Mesodermal cell (in vitro differentiated cells): ENCODE measurements at regions not wholly inside any gene's neighbourhood (a gene's known extent, or its start where the extent isn't known, plus 50 kb on each side); places are given as distances from the start of the nearest gene placed in this dataset.

Experiments
- H3K27ac ChIP-seq: 2 replicates; pipeline ENCODE4 v1.7.0; 2013; ENCODE audit warnings: mild to moderate bottlenecking, low read depth, low read length, moderate library complexity; ENCODE audit not compliant: severe bottlenecking
- H3K36me3 ChIP-seq: 2 replicates; pipeline ENCODE4 v1.7.1; 2013; ENCODE audit warnings: mild to moderate bottlenecking, low read length, moderate library complexity; ENCODE audit not compliant: control insufficient read depth, insufficient read depth
- H3K4me1 ChIP-seq: one replicate; pipeline ENCODE4 v1.7.1; 2013; ENCODE audit warnings: mild to moderate bottlenecking, low read length; ENCODE audit not compliant: insufficient read depth, control insufficient read depth, poor library complexity, severe bottlenecking
- H3K4me3 ChIP-seq: 2 replicates; pipeline ENCODE4 v1.7.0; 2013; ENCODE audit warnings: low read length, control low read depth, mild to moderate bottlenecking; ENCODE audit not compliant: insufficient read depth, poor library complexity, severe bottlenecking; ENCODE audit errors: extremely low read depth
- H3K9me3 ChIP-seq: 2 replicates; pipeline ENCODE4 v1.7.1; 2013; ENCODE audit warnings: mild to moderate bottlenecking, low read length, moderate library complexity; ENCODE audit not compliant: control insufficient read depth
- WGBS, 2 experiments: methylation state at CpG; one replicate each; pipeline ENCODE4 v1.1.5; 2013; ENCODE audit warnings: missing lambda C conversion rate in 2 of 2; ENCODE audit not compliant: insufficient coverage in 2 of 2; 5-methylcytosine and 5-hydroxymethylcytosine counted together

- Histone ChIP-seq H3K27ac (no peak overlapping the region), H3K4me1 (peaks cover 2% of the 10 kb centered on the region), H3K9me3 (no peaks in the 10 kb centered on the region), H3K4me3 (no peak overlapping the region), H3K36me3 (no peaks in the 10 kb centered on the region)
- 96 to 100% methylated on average over 4 of the region's 5 CpGs for WGBS, 2 experiments
Measured at GRCh38 chr13:20337884-20338551, 105.9 kb upstream of the GJB6 start.

DNA sequence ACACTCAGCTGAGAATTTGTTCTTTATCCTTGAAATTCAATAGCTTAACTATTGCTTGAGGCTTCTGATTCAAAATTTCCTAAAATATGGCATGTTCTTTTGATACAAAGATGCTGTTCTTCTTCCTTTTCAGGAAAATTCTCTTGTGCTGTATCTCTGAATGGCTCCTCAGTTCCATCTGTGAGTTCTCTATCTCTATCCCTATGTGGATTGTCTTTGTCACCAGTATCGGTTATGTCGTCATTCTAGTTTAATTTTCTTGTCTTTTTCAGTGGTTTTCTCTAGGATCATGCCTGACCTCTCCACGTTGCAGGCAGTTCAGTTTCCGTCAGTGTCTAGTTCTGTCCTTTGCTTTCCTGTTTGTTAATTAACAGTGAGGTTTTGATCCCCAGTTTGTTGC is 104.6 kb upstream of the GJB6 start:
- Histone ChIP-seq H3K4me1 (peaks cover 2% of the 10 kb centered on the region), H3K4me3 (no peak overlapping the region), H3K9me3 (no peaks in the 10 kb centered on the region), H3K27ac (no peak overlapping the region), H3K36me3 (no peaks in the 10 kb centered on the region)
- WGBS, 2 experiments = 92% methylated on average over 4 of the region's 4 CpGs; no CpG with 5 or more reads in 1 of the 2 experiments

DNA sequence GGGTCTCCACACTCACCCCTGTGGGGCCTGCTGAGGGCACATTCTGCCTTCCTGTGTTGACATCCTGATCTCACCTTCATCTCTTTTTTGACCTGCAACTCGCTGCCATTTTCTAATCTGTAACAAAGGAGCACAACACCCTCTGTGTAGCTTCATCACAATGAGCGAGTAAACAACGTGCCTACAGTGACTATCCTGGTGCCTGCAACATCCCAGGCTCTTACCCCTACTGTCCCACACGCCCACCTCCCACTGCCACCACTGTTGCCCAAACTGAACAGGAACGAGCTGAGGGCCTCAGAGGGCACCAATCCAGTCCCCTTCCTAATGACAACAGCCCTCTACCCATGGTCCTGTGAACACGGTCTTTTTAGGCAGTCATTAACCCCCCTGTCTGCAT is 102.2 kb upstream of the GJB6 start:
- Histone ChIP-seq H3K27ac (no peak overlapping the region), H3K4me3 (no peak overlapping the region), H3K36me3 (no peaks in the 10 kb centered on the region), H3K4me1 (no peaks in the 10 kb centered on the region), H3K9me3 (no peaks in the 10 kb centered on the region)
- WGBS, 2 experiments = 91 to 95% methylated on average over 6 of the region's 6 CpGs

GRCh38 chr13:20332361-20333096 is 100.4 kb upstream of the GJB6 start:
- Histone ChIP-seq H3K4me3 (no peak overlapping the region), H3K27ac (peak overlapping the region; percentile 51), H3K36me3 (no peaks in the 10 kb centered on the region), H3K9me3 (no peaks in the 10 kb centered on the region), H3K4me1 (no peaks in the 10 kb centered on the region)
- 45 to 73% methylated on average over 3 to 7 of the region's 7 CpGs for WGBS, 2 experiments

DNA sequence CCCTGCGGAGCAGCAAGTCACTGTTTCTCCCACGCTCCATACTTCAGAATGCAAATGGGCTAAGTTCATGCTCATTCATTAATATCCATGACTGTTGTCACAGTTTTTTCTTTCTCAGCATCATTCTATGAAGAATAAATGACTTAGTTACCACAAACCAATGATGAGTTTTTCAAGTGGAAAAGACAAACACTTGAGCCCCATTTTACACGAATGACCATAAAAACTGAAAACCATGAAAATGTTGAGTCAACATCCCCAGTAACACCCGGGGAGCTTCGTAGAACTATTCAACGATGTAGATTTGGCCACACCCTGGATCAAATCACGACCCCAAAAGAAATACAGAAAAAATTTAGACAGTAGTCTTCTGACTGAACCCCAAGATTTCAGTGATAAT is 99.8 kb upstream of the GJB6 start:
- no peak overlapping the region for H3K4me3 ChIP-seq
- H3K36me3 ChIP-seq = no peaks in the 10 kb centered on the region
- no peak overlapping the region for H3K27ac ChIP-seq
- WGBS, 2 experiments = 81 to 89% methylated on average over 6 to 7 of the region's 7 CpGs
- H3K9me3 ChIP-seq = no peaks in the 10 kb centered on the region
- no peaks in the 10 kb centered on the region for H3K4me1 ChIP-seq

DNA sequence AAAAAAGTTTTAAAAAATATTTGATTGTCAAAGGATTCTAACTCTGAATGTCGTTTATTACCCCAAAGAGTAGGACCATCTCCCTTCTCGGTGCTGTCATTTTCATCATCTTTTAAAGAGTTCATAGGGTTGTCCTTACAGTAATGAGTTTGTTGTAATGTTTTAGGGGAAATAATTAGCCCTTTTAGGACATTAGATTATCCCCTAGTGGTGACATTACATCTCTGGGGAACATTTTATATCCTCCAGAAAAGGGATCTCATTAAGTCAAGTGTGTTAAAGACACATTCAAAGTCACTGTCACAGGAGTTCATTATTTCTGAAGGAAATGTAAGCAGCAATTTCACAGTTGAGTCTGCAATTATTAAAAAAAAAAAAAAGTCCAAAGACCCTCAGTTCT is 99.3 kb upstream of the GJB6 start:
- H3K4me1 ChIP-seq = no peaks in the 10 kb centered on the region
- no peak overlapping the region for H3K27ac ChIP-seq
- 100% methylated on average over 1 of the region's 2 CpGs; no CpG with 5 or more reads in 1 of the 2 experiments for WGBS, 2 experiments
- H3K36me3 ChIP-seq = no peaks in the 10 kb centered on the region
- no peaks in the 10 kb centered on the region for H3K9me3 ChIP-seq
- H3K4me3 ChIP-seq = no peak overlapping the region

GRCh38 chr13:20326809-20327208 is 94.7 kb upstream of the GJB6 start:
- Histone ChIP-seq H3K9me3 (peaks cover 9% of the 10 kb centered on the region), H3K4me1 (no peaks in the 10 kb centered on the region), H3K36me3 (no peaks in the 10 kb centered on the region), H3K4me3 (no peak overlapping the region), H3K27ac (no peak overlapping the region)
- 88 to 95% methylated on average over 2 to 3 of the region's 3 CpGs for WGBS, 2 experiments

DNA sequence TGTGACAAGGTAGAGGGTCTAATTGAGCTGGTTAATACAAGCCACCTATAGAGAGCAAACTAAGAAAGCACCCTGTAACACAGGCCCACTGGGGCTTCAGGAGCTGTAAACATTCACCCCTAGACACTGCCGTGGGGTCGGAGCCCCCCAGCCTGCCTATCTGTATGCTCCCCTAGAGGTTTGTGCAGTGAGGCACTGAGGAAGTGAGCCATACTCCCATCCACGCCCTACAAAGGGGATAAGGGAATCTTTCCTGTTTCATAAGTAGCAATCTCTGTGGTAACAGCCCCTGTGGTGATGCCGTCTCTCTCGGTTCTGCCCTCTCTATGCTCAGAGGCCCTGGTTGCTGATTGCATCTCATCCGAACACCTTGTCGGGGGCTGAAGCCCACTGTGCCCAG is 94.2 kb upstream of the GJB6 start:
- 66 to 81% methylated on average over 4 to 7 of the region's 7 CpGs for WGBS, 2 experiments
- Histone ChIP-seq H3K27ac (no peak overlapping the region), H3K36me3 (no peaks in the 10 kb centered on the region), H3K9me3 (peaks cover 9% of the 10 kb centered on the region), H3K4me3 (no peak overlapping the region), H3K4me1 (no peaks in the 10 kb centered on the region)

DNA sequence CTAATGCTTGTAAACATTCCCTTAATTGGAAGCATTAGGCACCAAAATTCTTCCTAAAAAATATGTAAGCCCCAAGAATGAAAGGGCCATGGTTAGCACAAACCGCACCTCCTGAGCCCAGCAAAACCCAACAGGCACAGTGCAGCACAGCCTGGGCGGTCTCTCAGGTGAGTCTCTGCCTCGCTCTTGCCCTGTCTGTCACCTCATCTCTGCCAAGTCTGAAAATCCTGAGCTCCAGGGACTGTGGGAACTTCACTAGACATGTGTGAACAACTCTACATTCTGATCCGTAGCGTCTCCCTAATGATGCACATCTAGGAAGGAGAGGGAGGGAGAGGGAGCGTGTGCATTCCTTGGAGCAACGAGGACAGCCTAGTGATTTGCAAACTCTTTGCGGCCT is 88.8 kb upstream of the GJB6 start:
- WGBS, 2 experiments = 89 to 93% methylated on average over 5 to 6 of the region's 8 CpGs
- no peaks in the 10 kb centered on the region for H3K4me1 ChIP-seq

DNA sequence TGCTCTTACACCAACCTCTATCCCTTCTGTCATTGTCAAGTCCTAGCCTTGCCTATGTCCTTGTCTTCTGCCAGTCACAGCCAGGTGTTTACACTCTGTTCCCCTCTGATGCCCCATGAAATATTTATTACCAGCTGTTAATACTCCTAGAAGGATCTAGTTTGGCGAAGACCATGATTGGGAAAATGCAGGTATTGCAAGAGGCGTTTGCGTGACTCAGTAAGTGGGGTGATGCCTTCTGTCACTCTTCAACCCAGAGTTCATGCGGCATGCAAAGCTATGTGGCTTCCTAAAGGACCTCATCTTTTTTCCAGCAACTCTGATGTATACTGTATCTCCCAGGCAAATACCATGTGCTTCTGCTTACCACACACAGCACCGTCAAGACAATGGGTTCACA is 81.8 kb upstream of the GJB6 start:
- H3K4me1 ChIP-seq = no peaks in the 10 kb centered on the region
- no peaks in the 10 kb centered on the region for H3K9me3 ChIP-seq
- 92 to 100% methylated on average over 4 of the region's 5 CpGs for WGBS, 2 experiments
- H3K4me3 ChIP-seq = no peak overlapping the region
- H3K36me3 ChIP-seq = no peaks in the 10 kb centered on the region
- H3K27ac ChIP-seq = no peak overlapping the region

More for the DNA sequence above, 88.8 kb upstream of the GJB6 start:
- Histone ChIP-seq H3K27ac (no peak overlapping the region), H3K36me3 (no peaks in the 10 kb centered on the region), H3K4me3 (no peak overlapping the region), H3K9me3 (peaks cover 9% of the 10 kb centered on the region)

GRCh38 chr13:20312292-20312691 is 80.2 kb upstream of the GJB6 start:
- Histone ChIP-seq H3K4me3 (no peak overlapping the region), H3K9me3 (peaks cover 8% of the 10 kb centered on the region), H3K36me3 (no peaks in the 10 kb centered on the region), H3K27ac (no peak overlapping the region), H3K4me1 (no peaks in the 10 kb centered on the region)
- WGBS, 2 experiments = 85 to 93% methylated on average over 5 of the region's 5 CpGs
